ENCODE measurements at regions not wholly inside any gene's neighbourhood (a gene's known extent, or its start where the extent isn't known, plus 50 kb on each side); places are given as distances from the start of the nearest gene placed in this dataset.

GRCh38 chrX:110851780-110852179 lies 56.2 kb upstream of the CHRDL1 start:
- DNase-seq, result no peak

- peak; percentile 63 for DNase-seq
Measured at GRCh38 chrX:110847334-110847733, 51.7 kb upstream of the CHRDL1 start.

GRCh38 chrX:110846071-110846470 lies 50.5 kb upstream of the CHRDL1 start:
- no peak for DNase-seq
